H9 (cell line): ENCODE measurements at regions not wholly inside any gene's neighbourhood (a gene's known extent, or its start where the extent isn't known, plus 50 kb on each side); places are given as distances from the start of the nearest gene placed in this dataset.

Experiments
- DNase-seq: peaks from one replicate; pipeline ENCODE4 v3.0.0-alpha.2; 2017
- H2AFZ ChIP-seq: one replicate; pipeline ENCODE4 v1.6.1; 2013; ENCODE audit warnings: mild to moderate bottlenecking, low read length, control low read depth, moderate library complexity
- H2AK5ac ChIP-seq: 2 replicates; pipeline ENCODE4 v1.6.1; 2013; ENCODE audit warnings: low read length, control low read depth, mixed read lengths; ENCODE audit not compliant: insufficient read length
- H2BK120ac ChIP-seq: one replicate; pipeline ENCODE4 v1.6.1; 2013; ENCODE audit warnings: low read depth, mild to moderate bottlenecking, low read length, control low read depth, inconsistent platforms; ENCODE audit not compliant: poor library complexity, severe bottlenecking
- H2BK12ac ChIP-seq: 2 replicates; pipeline ENCODE4 v1.6.1; 2013; ENCODE audit warnings: low read length, control low read depth, mixed read lengths, low read depth; ENCODE audit not compliant: insufficient read length
- H2BK15ac ChIP-seq: 2 replicates; pipeline ENCODE4 v1.6.1; 2013; ENCODE audit warnings: low read depth, low read length, control low read depth
- H2BK20ac ChIP-seq: one replicate; pipeline ENCODE4 v1.6.1; 2013; ENCODE audit warnings: low read depth, mild to moderate bottlenecking, low read length, control low read depth, inconsistent platforms; ENCODE audit not compliant: poor library complexity, severe bottlenecking
- H2BK5ac ChIP-seq: 2 replicates; pipeline ENCODE4 v1.6.1; 2013; ENCODE audit warnings: low read length, control low read depth, mixed read lengths; ENCODE audit not compliant: insufficient read length
- H3K14ac ChIP-seq: 2 replicates; pipeline ENCODE4 v1.6.1; 2013; ENCODE audit warnings: low read length, control low read depth; ENCODE audit not compliant: insufficient read depth
- H3K18ac ChIP-seq: 2 replicates; pipeline ENCODE4 v1.6.1; 2013; ENCODE audit warnings: low read depth, mild to moderate bottlenecking, mixed read lengths, low read length, control low read depth; ENCODE audit not compliant: insufficient read length
- H3K23ac ChIP-seq: 2 replicates; pipeline ENCODE4 v1.6.1; 2013; ENCODE audit warnings: low read length, control low read depth, mixed read lengths, low read depth; ENCODE audit not compliant: insufficient read length
- H3K23me2 ChIP-seq: 2 replicates; pipeline ENCODE4 v1.6.1; 2013; ENCODE audit warnings: low read depth, mild to moderate bottlenecking, mixed read lengths, low read length, control low read depth; ENCODE audit not compliant: insufficient read length, poor library complexity, severe bottlenecking
- H3K27ac ChIP-seq: 2 replicates; pipeline ENCODE4 v1.5.1; 2013; ENCODE audit warnings: low read length, control low read depth, mixed read lengths, low read depth; ENCODE audit not compliant: insufficient read length
- H3K27me3 ChIP-seq: 2 replicates; pipeline ENCODE4 v1.6.1; 2013; ENCODE audit warnings: low read length, control low read depth, inconsistent platforms; ENCODE audit not compliant: insufficient read depth
- H3K4ac ChIP-seq: 2 replicates; pipeline ENCODE4 v1.6.1; 2013; ENCODE audit warnings: low read depth, mild to moderate bottlenecking, control low read depth, inconsistent platforms, low read length, moderate library complexity
- H3K4me1 ChIP-seq: 2 replicates; pipeline ENCODE4 v1.6.1; 2013; ENCODE audit warnings: low read length, control low read depth, inconsistent platforms; ENCODE audit not compliant: insufficient read depth
- H3K4me2 ChIP-seq: 2 replicates; pipeline ENCODE4 v1.6.1; 2013; ENCODE audit warnings: low read length, control low read depth, mixed read lengths; ENCODE audit not compliant: insufficient read length, insufficient read depth
- H3K56ac ChIP-seq: 2 replicates; pipeline ENCODE4 v1.6.1; 2013; ENCODE audit warnings: low read depth, mild to moderate bottlenecking, mixed read lengths, low read length, control low read depth; ENCODE audit not compliant: insufficient read length
- H3K79me1 ChIP-seq: 2 replicates; pipeline ENCODE4 v1.6.1; 2013; ENCODE audit warnings: low read depth, mild to moderate bottlenecking, moderate library complexity, low read length, control low read depth, inconsistent platforms; ENCODE audit not compliant: insufficient read depth, poor library complexity, severe bottlenecking
- H3K79me2 ChIP-seq: 2 replicates; pipeline ENCODE4 v1.6.1; 2013; ENCODE audit warnings: low read length, control low read depth, inconsistent platforms; ENCODE audit not compliant: insufficient read depth
- H3K9ac ChIP-seq: 2 replicates; pipeline ENCODE4 v1.6.1; 2013; ENCODE audit warnings: low read length, control low read depth, mixed read lengths; ENCODE audit not compliant: insufficient read length; ENCODE audit errors: extremely low read depth
- H3K9me3 ChIP-seq: one replicate; pipeline ENCODE4 v1.6.1; 2013; ENCODE audit warnings: low read depth, low read length, inconsistent platforms; ENCODE audit not compliant: control insufficient read depth
- H3T11ph ChIP-seq: one replicate; pipeline ENCODE4 v1.6.1; 2013; ENCODE audit warnings: mild to moderate bottlenecking, low read length, control low read depth, inconsistent platforms
- H4K20me1 ChIP-seq: one replicate; pipeline ENCODE4 v1.6.1; 2013; ENCODE audit not compliant: control insufficient read depth, insufficient read length, insufficient read depth
- H4K5ac ChIP-seq: 2 replicates; pipeline ENCODE4 v1.6.1; 2013; ENCODE audit warnings: low read depth, mild to moderate bottlenecking, mixed read lengths, low read length, control low read depth; ENCODE audit not compliant: insufficient read length
- H4K8ac ChIP-seq: replicated peaks from 2 replicates; pipeline ENCODE4 v1.6.1; 2013; ENCODE audit warnings: low read length, control low read depth, mixed read lengths, low read depth; ENCODE audit not compliant: insufficient read length
- H4K91ac ChIP-seq: 2 replicates; pipeline ENCODE4 v1.6.1; 2013; ENCODE audit warnings: low read depth, mild to moderate bottlenecking, moderate library complexity, mixed read lengths, low read length, control low read depth; ENCODE audit not compliant: insufficient read length
- H3K27ac Mint-ChIP-seq, 3 experiments: 2 replicates in 2 of 3; 3 replicates in 1 of 3; pipeline ENCODE4 v1.8.0; 2020 to 2021; ENCODE audit warnings: mixed read lengths in 3 of 3, mild to moderate bottlenecking in 1 of 3, moderate library complexity in 1 of 3
- H3K27me3 Mint-ChIP-seq: 2 replicates; pipeline ENCODE4 v1.8.0; 2021; ENCODE audit warnings: low read depth, mild to moderate bottlenecking, moderate library complexity, mixed read lengths
- H3K36me3 Mint-ChIP-seq, 3 experiments: 2 replicates in 2 of 3; 3 replicates in 1 of 3; pipeline ENCODE4 v1.8.0; 2020 to 2021; ENCODE audit warnings: low read depth in 3 of 3, mixed read lengths in 3 of 3; ENCODE audit not compliant: insufficient read depth in 1 of 3
- H3K4me1 Mint-ChIP-seq, 2 experiments: 2 replicates each; pipeline ENCODE4 v1.8.0; 2020; ENCODE audit warnings: mixed read lengths in 2 of 2
- H3K4me3 Mint-ChIP-seq, 2 experiments: 2 replicates in 1 of 2; 3 replicates in 1 of 2; pipeline ENCODE4 v1.8.0; 2020 to 2021; ENCODE audit warnings: mild to moderate bottlenecking in 2 of 2, mixed read lengths in 2 of 2, moderate library complexity in 1 of 2
- H3K9me3 Mint-ChIP-seq, 2 experiments: 2 replicates in 1 of 2; 3 replicates in 1 of 2; pipeline ENCODE4 v1.8.0; 2020; ENCODE audit warnings: mild to moderate bottlenecking in 2 of 2, mixed read lengths in 2 of 2, moderate library complexity in 1 of 2
- CTCF ChIP-seq: fragments of 200-600 bp; sonication (generic); conservative IDR thresholded peaks from 3 replicates; pipeline ENCODE4 v1.8.0; 2021; ENCODE audit warnings: antibody characterized with exemption, mild to moderate bottlenecking

- Histone ChIP-seq H2BK15ac (no peak overlapping the region), H2BK20ac (no peak overlapping the region), H3K27ac (no peak overlapping the region), H2BK5ac (no peak overlapping the region), H3K23me2 (no peaks in the 10 kb centered on the region), H3K27me3 (no peaks in the 10 kb centered on the region), H3K4ac (no peak overlapping the region), H3K79me1 (no peaks in the 10 kb centered on the region), H3K4me2 (no peak overlapping the region), H3K4me1 (no peaks in the 10 kb centered on the region), H3K18ac (no peak overlapping the region), H4K8ac (no peak overlapping the region), H2BK120ac (no peak overlapping the region), H3K56ac (no peak overlapping the region), H3K14ac (no peak overlapping the region), H3T11ph (no peak overlapping the region), H2AFZ (no peak overlapping the region), H3K79me2 (no peaks in the 10 kb centered on the region), H3K9ac (no peak overlapping the region), H3K23ac (no peak overlapping the region), H2BK12ac (no peak overlapping the region), H4K5ac (no peak overlapping the region), H4K91ac (no peak overlapping the region), H3K9me3 (no peaks in the 10 kb centered on the region), H4K20me1 (no peaks in the 10 kb centered on the region), H2AK5ac (no peak overlapping the region)
- TF ChIP-seq CTCF: no peak
- Mint-ChIP-seq H3K4me1 (no peaks in the 10 kb centered on the region), H3K27ac (no peak overlapping the region), H3K36me3 (peaks cover 0 to 7% (median 0%) of the 10 kb centered on the region in 3 experiments; a peak in 1 of 7 replicates), H3K4me3 (no peak overlapping the region), H3K9me3 (peaks cover 7 to 14% of the 10 kb centered on the region in 2 experiments), H3K27me3 (no peaks in the 10 kb centered on the region)
- DNase-seq: no peak
Observed at GRCh38 chr2:18674309-18674708, 84.9 kb upstream of the NT5C1B start.
